Endothelial cell of umbilical vein (primary cell): ENCODE measurements at regions not wholly inside any gene's neighbourhood (a gene's known extent, or its start where the extent isn't known, plus 50 kb on each side); places are given as distances from the start of the nearest gene placed in this dataset.

ENCODE experiments used
- BruUV-seq: library from RNA; stranded (reverse); fragments of 400-500 nt; replicated peaks from 2 replicates; lab custom pipeline; 2021; lab: Mats Ljungman, UMichigan
- CTCF ChIA-PET: fragments of 300-600, 350-600 bp; sonication (Branson Sonifier 250); formaldehyde crosslinking; loops from one replicate; lab custom pipeline; 2021; ENCODE audit warnings: antibody characterized with exemption, inconsistent platforms; lab: Charles Lee
- POLR2A ChIA-PET: fragments of 300-600, 350-600 bp; sonication (Branson Sonifier 250); formaldehyde crosslinking; loops from one replicate; lab custom pipeline; 2021; ENCODE audit warnings: antibody characterized with exemption, inconsistent platforms; lab: Charles Lee
- DNase-seq: peaks from one replicate; pipeline ENCODE4 v3.0.0-alpha.2; 2011; ENCODE audit warnings: low read depth, low spot score
- FAIRE-seq: peaks from 2 replicates; lab custom pipeline; 2011; peaks lifted over from hg19 to GRCh38; lab: Jason Lieb, UNC
- H2AFZ ChIP-seq: 2 replicates; pipeline ENCODE4 v1.6.0; 2012; ENCODE audit warnings: low read depth, low read length, control low read depth, inconsistent platforms
- H3K27ac ChIP-seq: 2 replicates; pipeline ENCODE4 v1.5.1; 2011; ENCODE audit warnings: low read depth, mild to moderate bottlenecking, control low read depth, low read length, moderate library complexity; ENCODE audit not compliant: insufficient read depth
- H3K27me3 ChIP-seq, 2 experiments: 2 replicates each; pipeline versions ENCODE4 v1.6.0 to v1.6.1; 2011; ENCODE audit warnings: low read length in 2 of 2, mixed read lengths in 1 of 2; ENCODE audit not compliant: control insufficient read depth in 2 of 2, insufficient read depth in 2 of 2
- H3K36me3 ChIP-seq, 2 experiments: 2 replicates in 1 of 2; 3 replicates in 1 of 2; pipeline ENCODE4 v1.5.1; 2011; ENCODE audit warnings: low read length in 2 of 2, mild to moderate bottlenecking in 1 of 2, moderate library complexity in 1 of 2; ENCODE audit not compliant: control insufficient read depth in 2 of 2, insufficient read depth in 2 of 2; ENCODE audit errors: extremely low read depth in 1 of 2
- H3K4me1 ChIP-seq: 3 replicates; pipeline ENCODE4 v1.5.1; 2011; ENCODE audit warnings: mild to moderate bottlenecking, low read length; ENCODE audit not compliant: control insufficient read depth, insufficient read depth; ENCODE audit errors: extremely low read depth
- H3K4me2 ChIP-seq: 2 replicates; pipeline ENCODE4 v1.6.1; 2011; ENCODE audit warnings: low read length, control low read depth, mixed read lengths; ENCODE audit not compliant: insufficient read depth
- H3K4me3 ChIP-seq, 3 experiments: fragments of 200-600 bp in 1 of 3; sonication (generic), shearing (Covaris generic) in 1 of 3; replicated peaks in 1 of 3; 2 replicates each; pipeline ENCODE4 v1.5.1; 2011 to 2016; ENCODE audit warnings: control low read depth in 3 of 3, low read length in 3 of 3, mild to moderate bottlenecking in 2 of 3, inconsistent platforms in 1 of 3, low read depth in 1 of 3, moderate library complexity in 1 of 3; ENCODE audit not compliant: insufficient read depth in 1 of 3
- H3K79me2 ChIP-seq: 2 replicates; pipeline ENCODE4 v1.6.0; 2012; ENCODE audit warnings: low read length, inconsistent platforms; ENCODE audit not compliant: control insufficient read depth, insufficient read depth
- H3K9ac ChIP-seq: replicated peaks from 2 replicates; pipeline ENCODE3; 2011; ENCODE audit warnings: low read length, control low read depth; ENCODE audit not compliant: insufficient read depth; ENCODE audit errors: extremely low read depth
- H3K9me1 ChIP-seq: replicated peaks from 3 replicates; pipeline ENCODE4 v1.6.0; 2011; ENCODE audit warnings: mild to moderate bottlenecking, low read length; ENCODE audit not compliant: control insufficient read depth, insufficient read depth; ENCODE audit errors: extremely low read depth
- H3K9me3 ChIP-seq: replicated peaks from 2 replicates; pipeline ENCODE4 v1.5.1; 2012; ENCODE audit warnings: low read length, inconsistent platforms; ENCODE audit not compliant: control insufficient read depth, insufficient read depth
- H4K20me1 ChIP-seq: replicated peaks from 2 replicates; pipeline ENCODE3; 2011; ENCODE audit warnings: mild to moderate bottlenecking, low read length; ENCODE audit not compliant: control insufficient read depth, insufficient read depth; ENCODE audit errors: extremely low read depth
- EZH2 ChIP-seq: IDR thresholded peaks from 2 replicates; pipeline ENCODE4 v1.6.1; 2012; ENCODE audit warnings: borderline replicate concordance, low read depth, mild to moderate bottlenecking, moderate library complexity, low read length, inconsistent platforms; ENCODE audit not compliant: severe bottlenecking
- FOS ChIP-seq: IDR thresholded peaks from 2 replicates; pipeline ENCODE4 v1.6.1; 2011; ENCODE audit warnings: mild to moderate bottlenecking, low read length, moderate library complexity, borderline replicate concordance; ENCODE audit not compliant: insufficient read depth
- GATA2 ChIP-seq: IDR thresholded peaks from 2 replicates; pipeline ENCODE4 v1.7.0; 2011; ENCODE audit warnings: low read depth, mild to moderate bottlenecking, moderate library complexity, mixed read lengths, low read length; ENCODE audit not compliant: insufficient read length, insufficient read depth
- JUN ChIP-seq: IDR thresholded peaks from 2 replicates; pipeline ENCODE4 v1.6.1; 2011; ENCODE audit warnings: borderline replicate concordance, low read depth; ENCODE audit not compliant: insufficient read length, insufficient read depth
- MYC ChIP-seq: IDR thresholded peaks from one replicate; pipeline ENCODE4 v1.6.1; 2011; ENCODE audit warnings: mild to moderate bottlenecking, low read depth, low read length
- POLR2A ChIP-seq: IDR thresholded peaks from 2 replicates; pipeline ENCODE4 v1.6.1; 2012; ENCODE audit warnings: low read depth, mild to moderate bottlenecking, control low read depth, low read length
- POLR2AphosphoS5 ChIP-seq: IDR thresholded peaks from 2 replicates; pipeline ENCODE4 v1.6.1; 2012; ENCODE audit warnings: low read depth, mild to moderate bottlenecking, control low read depth, low read length, moderate library complexity; ENCODE audit not compliant: insufficient read depth
- dilution Hi-C: fragments of 300-500 bp; cut with MboI; formaldehyde crosslinking; loops from one replicate; pipeline ENCODE4 v1.15.0; 2019; ENCODE audit warnings: low sequenced_read_pairs; ENCODE audit not compliant: extremely low pct_ligation_motif_present
- intact Hi-C: fragments of 100-400 bp; cut with micrococcal nuclease; formaldehyde crosslinking; loops from one replicate; pipeline ENCODE4 v1.10.0; 2022
- TF ChIP-seq, protein P1 (sequence below), 2 donors: IDR thresholded peaks; 1 replicate in 1 of 2; 2 replicates in 1 of 2; pipeline ENCODE4 v1.5.1; 2011; ENCODE audit warnings: low read length in 2 of 2, mild to moderate bottlenecking in 2 of 2, moderate library complexity in 2 of 2, control low read depth in 1 of 2, inconsistent platforms in 1 of 2, low read depth in 1 of 2; ENCODE audit not compliant: insufficient read depth in 1 of 2; ENCODE audit errors: extremely low read depth in 1 of 2
- TF ChIP-seq, protein P2 (sequence below): IDR thresholded peaks from 2 replicates; pipeline ENCODE4 v1.6.1; 2011; ENCODE audit not compliant: insufficient read depth, insufficient read length

DNA sequence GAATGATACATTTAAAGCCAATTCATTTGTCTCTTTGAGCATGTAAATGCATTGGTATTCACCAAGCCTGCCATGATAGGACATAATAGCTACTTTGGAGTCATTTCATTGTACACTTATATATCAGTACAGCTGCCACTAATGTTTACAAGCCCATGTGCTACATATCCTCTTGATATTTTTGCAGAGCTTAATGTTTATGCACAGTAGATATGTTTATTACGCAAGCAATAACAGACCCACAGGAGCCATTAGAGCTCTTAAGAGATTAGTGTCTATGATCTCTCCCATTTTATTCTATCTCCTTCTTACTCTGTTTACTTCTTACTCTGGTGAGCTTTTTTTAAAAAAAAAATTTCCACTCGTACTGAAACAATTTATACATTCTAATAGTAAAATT is 1132.1 kb upstream of the ZEB2 start:
- CTCF ChIA-PET, result interaction anchor here (0.8 kb wide), 1 partner anchor 13 kb away, joined by 3 read pairs; no protein-coding TSS in a partner anchor
- no peak overlapping the region for H3K27ac ChIP-seq

More for the DNA sequence above, 1132.1 kb upstream of the ZEB2 start:
- BruUV-seq, result no TSS peak
- Histone ChIP-seq H3K36me3 (no peaks in the 10 kb centered on the region), H3K27me3 (no peaks in the 10 kb centered on the region), H3K4me1 (no peaks in the 10 kb centered on the region), H3K9ac (no peak overlapping the region), H3K9me3 (no peaks in the 10 kb centered on the region), H3K4me2 (no peak overlapping the region), H4K20me1 (no peaks in the 10 kb centered on the region), H2AFZ (no peak overlapping the region), H3K9me1 (no peaks in the 10 kb centered on the region), H3K79me2 (no peaks in the 10 kb centered on the region), H3K4me3 (no peak overlapping the region)
- POLR2A ChIA-PET, result no interaction called here
- FAIRE-seq, result no peak
- no peak for DNase-seq
- TF ChIP-seq, protein P1, sequence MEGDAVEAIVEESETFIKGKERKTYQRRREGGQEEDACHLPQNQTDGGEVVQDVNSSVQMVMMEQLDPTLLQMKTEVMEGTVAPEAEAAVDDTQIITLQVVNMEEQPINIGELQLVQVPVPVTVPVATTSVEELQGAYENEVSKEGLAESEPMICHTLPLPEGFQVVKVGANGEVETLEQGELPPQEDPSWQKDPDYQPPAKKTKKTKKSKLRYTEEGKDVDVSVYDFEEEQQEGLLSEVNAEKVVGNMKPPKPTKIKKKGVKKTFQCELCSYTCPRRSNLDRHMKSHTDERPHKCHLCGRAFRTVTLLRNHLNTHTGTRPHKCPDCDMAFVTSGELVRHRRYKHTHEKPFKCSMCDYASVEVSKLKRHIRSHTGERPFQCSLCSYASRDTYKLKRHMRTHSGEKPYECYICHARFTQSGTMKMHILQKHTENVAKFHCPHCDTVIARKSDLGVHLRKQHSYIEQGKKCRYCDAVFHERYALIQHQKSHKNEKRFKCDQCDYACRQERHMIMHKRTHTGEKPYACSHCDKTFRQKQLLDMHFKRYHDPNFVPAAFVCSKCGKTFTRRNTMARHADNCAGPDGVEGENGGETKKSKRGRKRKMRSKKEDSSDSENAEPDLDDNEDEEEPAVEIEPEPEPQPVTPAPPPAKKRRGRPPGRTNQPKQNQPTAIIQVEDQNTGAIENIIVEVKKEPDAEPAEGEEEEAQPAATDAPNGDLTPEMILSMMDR (IDR thresholded peaks at IDR 0.05; ENCODE audit: extremely low read depth in 1 of 2, insufficient read depth in 1 of 2, low read depth in 1 of 2, low read length in 2 of 2), result no peak
- TF ChIP-seq JUN (no peak), EZH2 (no peak), MYC (no peak), POLR2A (no peak), FOS (no peak), POLR2AphosphoS5 (no peak), GATA2 (no peak)
- TF ChIP-seq, protein P2, sequence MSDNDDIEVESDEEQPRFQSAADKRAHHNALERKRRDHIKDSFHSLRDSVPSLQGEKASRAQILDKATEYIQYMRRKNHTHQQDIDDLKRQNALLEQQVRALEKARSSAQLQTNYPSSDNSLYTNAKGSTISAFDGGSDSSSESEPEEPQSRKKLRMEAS, result no peak
- intact Hi-C loops (no loop called here), dilution Hi-C loops (no loop called here)
